ENCODE measurements at regions not wholly inside any gene's neighbourhood (a gene's known extent, or its start where the extent isn't known, plus 50 kb on each side); places are given as distances from the start of the nearest gene placed in this dataset.

DNA sequence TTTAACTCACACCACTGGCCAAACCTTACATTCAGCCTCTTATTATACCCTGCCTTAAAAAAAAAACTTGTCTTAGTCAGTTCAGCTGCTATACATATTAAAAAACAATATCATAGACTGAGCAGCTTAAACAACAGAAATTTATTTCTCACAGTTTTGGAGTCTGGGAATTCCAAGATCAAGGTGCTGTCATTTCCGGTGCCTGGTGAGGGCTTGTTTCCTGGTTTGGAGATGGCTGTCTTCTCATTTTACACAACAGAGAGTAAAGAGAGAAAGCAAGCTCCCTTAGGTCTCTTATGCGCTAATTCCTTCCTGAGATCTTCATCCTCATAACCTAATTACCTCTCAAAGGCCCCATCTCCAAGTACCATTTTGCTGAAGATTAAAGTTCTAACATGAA is 769.2 kb downstream of the DIAPH3 start:
- no peak for TF ChIP-seq CTCF (conservative IDR thresholded peaks at IDR 0.05; ENCODE audit: low read depth in 2 of 2)
- TF ChIP-seq EZH2 (IDR thresholded peaks at IDR 0.05; ENCODE audit: low read depth, unreplicated experiment): no peak

Measured in GM23338 (cell line).